Ascending aorta (tissue), 2 donors: ENCODE measurements at regions not wholly inside any gene's neighbourhood (a gene's known extent, or its start where the extent isn't known, plus 50 kb on each side); places are given as distances from the start of the nearest gene placed in this dataset.

Source experiments
- DNase-seq, 2 donors: peaks; one replicate each; pipeline ENCODE4 v3.0.0-alpha.2; 2019; ENCODE audit warnings: low spot score in 2 of 2
- H3K27ac ChIP-seq, 2 donors: fragments of 200-600 bp; sonication (generic); one replicate each; pipeline ENCODE4 v1.5.1; 2016 to 2017; ENCODE audit warnings: mild to moderate bottlenecking in 1 of 2
- H3K27me3 ChIP-seq: fragments of 200-600 bp; sonication (generic); one replicate; pipeline ENCODE4 v1.5.1; 2017
- H3K36me3 ChIP-seq, 2 donors: fragments of 200-600 bp; sonication (generic); one replicate each; pipeline ENCODE4 v1.5.1; 2016
- H3K4me1 ChIP-seq, 2 donors: fragments of 200-600 bp; sonication (generic); one replicate each; pipeline ENCODE4 v1.5.1; 2016 to 2017; ENCODE audit warnings: mild to moderate bottlenecking in 1 of 2
- H3K4me3 ChIP-seq, 2 donors: fragments of 200-600 bp; sonication (generic); one replicate each; pipeline ENCODE4 v1.5.1; 2016 to 2017; ENCODE audit warnings: mild to moderate bottlenecking in 1 of 2
- H3K9me3 ChIP-seq, 2 donors: fragments of 200-600 bp; sonication (generic); one replicate each; pipeline ENCODE4 v1.5.1; 2016
- CTCF ChIP-seq, 3 experiments: fragments of 200-600 bp in 2 of 3; fragments of 450-650 bp in 1 of 3; sonication (generic) in 2 of 3; IDR thresholded peaks; one replicate each; pipeline ENCODE4 v1.5.1; 2016 to 2019; ENCODE audit warnings: antibody characterized with exemption in 3 of 3, mild to moderate bottlenecking in 1 of 3, moderate library complexity in 1 of 3
- intact Hi-C: fragments of 100-400 bp; cut with DNase I; formaldehyde crosslinking; loops from one replicate; pipeline ENCODE4 v1.15.1; 2023

GRCh38 chr9:73459817-73460216, 308.2 kb downstream of the ANXA1 start:
- Histone ChIP-seq H3K27ac (no peak overlapping the region), H3K9me3 (no peaks in the 10 kb centered on the region), H3K27me3 (no peaks in the 10 kb centered on the region), H3K36me3 (no peaks in the 10 kb centered on the region), H3K4me1 (no peaks in the 10 kb centered on the region), H3K4me3 (no peak overlapping the region)
- TF ChIP-seq CTCF (IDR thresholded peaks at IDR 0.05) = no peak
- intact Hi-C loops = no loop called here
- DNase-seq = no peak

GRCh38 chr9:73468716-73469115, 317.1 kb downstream of the ANXA1 start:
- TF ChIP-seq CTCF (IDR thresholded peaks at IDR 0.05) = no peak
- Histone ChIP-seq H3K27me3 (no peaks in the 10 kb centered on the region), H3K4me1 (no peaks in the 10 kb centered on the region), H3K27ac (no peak overlapping the region), H3K9me3 (no peaks in the 10 kb centered on the region), H3K36me3 (no peaks in the 10 kb centered on the region), H3K4me3 (no peak overlapping the region)
- intact Hi-C loops = no loop called here
- no peak for DNase-seq

- Histone ChIP-seq H3K4me3 (no peak overlapping the region), H3K27ac (no peak overlapping the region), H3K4me1 (no peaks in the 10 kb centered on the region), H3K9me3 (no peaks in the 10 kb centered on the region), H3K36me3 (no peaks in the 10 kb centered on the region), H3K27me3 (no peaks in the 10 kb centered on the region)
- no peak for DNase-seq
- intact Hi-C loops = no loop called here
- no peak for TF ChIP-seq CTCF (IDR thresholded peaks at IDR 0.05)
These were observed 319.1 kb downstream of the ANXA1 start for GRCh38 chr9:73470766-73471165.

GRCh38 chr9:73474002-73474600, 322.4 kb downstream of the ANXA1 start:
- Histone ChIP-seq H3K4me3 (no peak overlapping the region), H3K9me3 (no peaks in the 10 kb centered on the region), H3K4me1 (no peaks in the 10 kb centered on the region), H3K27ac (no peak overlapping the region), H3K27me3 (no peaks in the 10 kb centered on the region), H3K36me3 (no peaks in the 10 kb centered on the region)
- no peak for DNase-seq
- no peak for TF ChIP-seq CTCF (IDR thresholded peaks at IDR 0.05)
- intact Hi-C loops = no loop called here

GRCh38 chr9:73474625-73475024, 323.0 kb downstream of the ANXA1 start:
- no peaks in the 10 kb centered on the region for H3K4me1 ChIP-seq
- no peaks in the 10 kb centered on the region for H3K9me3 ChIP-seq
- H3K36me3 ChIP-seq = no peaks in the 10 kb centered on the region
- DNase-seq = no peak
- TF ChIP-seq CTCF (IDR thresholded peaks at IDR 0.05) = no peak
- no peaks in the 10 kb centered on the region for H3K27me3 ChIP-seq
- H3K4me3 ChIP-seq = no peak overlapping the region
- intact Hi-C loops = no loop called here
- no peak overlapping the region for H3K27ac ChIP-seq

GRCh38 chr9:73494894-73495293, 343.2 kb downstream of the ANXA1 start:
- DNase-seq = no peak
- H3K36me3 ChIP-seq = no peaks in the 10 kb centered on the region
- H3K9me3 ChIP-seq = no peaks in the 10 kb centered on the region
- no peak for TF ChIP-seq CTCF (IDR thresholded peaks at IDR 0.05)
- intact Hi-C loops = no loop called here
- H3K27me3 ChIP-seq = no peaks in the 10 kb centered on the region
- H3K27ac ChIP-seq = no peak overlapping the region
- no peak overlapping the region for H3K4me3 ChIP-seq
- no peaks in the 10 kb centered on the region for H3K4me1 ChIP-seq
